MCF 10A (cell line): ENCODE measurements at regions not wholly inside any gene's neighbourhood (a gene's known extent, or its start where the extent isn't known, plus 50 kb on each side); places are given as distances from the start of the nearest gene placed in this dataset.

Source experiments
- BruUV-seq: library from RNA; stranded (reverse); fragments of 400-500 nt; replicated peaks from 2 replicates; lab custom pipeline; 2021; lab: Mats Ljungman, UMichigan
- CTCF ChIA-PET: fragments of 300-600 bp; sonication (Branson Sonifier 250); formaldehyde crosslinking; extraction: SDS; loops from one replicate; lab custom pipeline; 2021; ENCODE audit warnings: antibody characterized with exemption, inconsistent platforms; lab: Yijun Ruan, JAX
- POLR2A ChIA-PET: fragments of 300-600, 350-650 bp; sonication (Branson Sonifier 250); formaldehyde crosslinking; extraction: SDS; loops from one replicate; lab custom pipeline; 2020; ENCODE audit warnings: antibody characterized with exemption, inconsistent platforms; lab: Yijun Ruan, JAX
- DNase-seq: peaks from one replicate; pipeline ENCODE4 v3.0.0-alpha.2; 2018; ENCODE audit not compliant: unreplicated experiment
- H3K27ac Mint-ChIP-seq: one replicate; pipeline ENCODE4 v1.8.0; 2022; ENCODE audit warnings: mild to moderate bottlenecking, low read depth, mixed read lengths; ENCODE audit not compliant: unreplicated experiment
- H3K27me3 Mint-ChIP-seq: one replicate; pipeline ENCODE4 v1.8.0; 2022; ENCODE audit warnings: mixed read lengths; ENCODE audit not compliant: insufficient read depth, unreplicated experiment
- H3K36me3 Mint-ChIP-seq: one replicate; pipeline ENCODE4 v1.8.0; 2022; ENCODE audit warnings: mild to moderate bottlenecking, moderate library complexity, mixed read lengths; ENCODE audit not compliant: insufficient read depth, unreplicated experiment
- H3K4me1 Mint-ChIP-seq: one replicate; pipeline ENCODE4 v1.8.0; 2022; ENCODE audit warnings: mixed read lengths; ENCODE audit not compliant: insufficient read depth, unreplicated experiment
- H3K4me3 Mint-ChIP-seq: one replicate; pipeline ENCODE4 v1.8.0; 2022; ENCODE audit warnings: mild to moderate bottlenecking, moderate library complexity, mixed read lengths; ENCODE audit not compliant: unreplicated experiment
- H3K9me3 Mint-ChIP-seq: one replicate; pipeline ENCODE4 v1.8.0; 2022; ENCODE audit warnings: mixed read lengths; ENCODE audit not compliant: unreplicated experiment
- CTCF ChIP-seq: fragments of 200-600 bp; IDR thresholded peaks from one replicate; pipeline ENCODE4 v1.8.0; 2022; ENCODE audit warnings: antibody characterized with exemption, mild to moderate bottlenecking; ENCODE audit not compliant: unreplicated experiment
- intact Hi-C: fragments of 100-400 bp; cut with micrococcal nuclease; formaldehyde crosslinking; loops from 2 replicates; pipeline ENCODE4 v1.14.1; 2022

GRCh38 chr15:31266712-31267111, 59.9 kb upstream of the KLF13 start:
- Mint-ChIP-seq H3K4me3 (no peak overlapping the region), H3K4me1 (peaks cover 29% of the 10 kb centered on the region), H3K27ac (no peak overlapping the region), H3K36me3 (peaks cover 2% of the 10 kb centered on the region), H3K27me3 (no peaks in the 10 kb centered on the region), H3K9me3 (no peaks in the 10 kb centered on the region)
- intact Hi-C loops = no loop called here
- no peak for DNase-seq
- TF ChIP-seq CTCF = no peak
- ChIA-PET CTCF (no interaction called here), POLR2A (no interaction called here)
- no TSS peak for BruUV-seq

GRCh38 chr15:31267161-31268107, 59.2 kb upstream of the KLF13 start:
- no TSS peak for BruUV-seq
- Mint-ChIP-seq H3K4me1 (peaks cover 25% of the 10 kb centered on the region), H3K27me3 (no peaks in the 10 kb centered on the region), H3K4me3 (no peak overlapping the region), H3K36me3 (no peaks in the 10 kb centered on the region), H3K9me3 (no peaks in the 10 kb centered on the region), H3K27ac (no peak overlapping the region)
- intact Hi-C loops = no loop called here
- no peak for DNase-seq
- no peak for TF ChIP-seq CTCF
- POLR2A ChIA-PET = interaction anchor here (0.6 to 1.2 kb wide), 2 partner anchors 16 to 40 kb away, joined by 3 read pairs; no protein-coding TSS in a partner anchor
- CTCF ChIA-PET = no interaction called here

DNA sequence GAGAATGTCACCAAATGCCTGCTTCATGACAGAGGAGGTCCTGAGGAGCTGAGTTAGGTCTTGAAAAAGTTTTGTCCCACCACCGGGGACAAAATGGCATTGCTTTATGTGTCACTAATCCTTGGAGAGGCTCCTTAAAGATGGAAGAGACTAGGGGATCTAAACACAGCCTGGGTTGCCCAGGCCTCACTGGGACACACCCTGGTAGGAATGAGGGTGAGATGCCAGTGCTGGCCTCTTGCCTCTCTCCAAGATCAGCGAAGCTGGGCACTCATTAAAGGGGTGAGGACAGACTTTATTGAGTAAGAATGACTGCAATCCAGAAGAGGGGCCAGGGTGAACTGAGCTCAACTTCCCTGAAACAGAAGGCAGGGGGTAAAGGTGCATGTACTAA, 58.5 kb upstream of the KLF13 start:
- DNase-seq = no peak
- CTCF ChIA-PET = no interaction called here

More for the DNA sequence above, 58.5 kb upstream of the KLF13 start:
- H3K4me3 Mint-ChIP-seq = no peak overlapping the region
- H3K9me3 Mint-ChIP-seq = no peaks in the 10 kb centered on the region
- POLR2A ChIA-PET = interaction anchor here (0.6 to 1.2 kb wide), 2 partner anchors 16 to 40 kb away, joined by 3 read pairs; no protein-coding TSS in a partner anchor
- no peak for TF ChIP-seq CTCF
- H3K27ac Mint-ChIP-seq = no peak overlapping the region
- peaks cover 18% of the 10 kb centered on the region for H3K4me1 Mint-ChIP-seq
- H3K27me3 Mint-ChIP-seq = no peaks in the 10 kb centered on the region
- no peaks in the 10 kb centered on the region for H3K36me3 Mint-ChIP-seq
- no TSS peak for BruUV-seq
- intact Hi-C loops = no loop called here
